HG02642 (cell line): ENCODE measurements at regions not wholly inside any gene's neighbourhood (a gene's known extent, or its start where the extent isn't known, plus 50 kb on each side); places are given as distances from the start of the nearest gene placed in this dataset.

Experiments used
- ATAC-seq: cut with Tn5 transposase; IDR thresholded peaks from one replicate; pipeline ENCODE4 v1.9.1; 2021; ENCODE audit warnings: mild to moderate bottlenecking; ENCODE audit not compliant: unreplicated experiment, poor library complexity

- ATAC-seq = no peak
Observed at GRCh38 chr4:31045151-31045550, 325.0 kb downstream of the PCDH7 start.

- ATAC-seq = no peak
Observed at GRCh38 chr4:31045724-31046318, 325.7 kb downstream of the PCDH7 start.

GRCh38 chr4:31051151-31051550, 331.0 kb downstream of the PCDH7 start:
- ATAC-seq = no peak

GRCh38 chr4:31051565-31051964, 331.4 kb downstream of the PCDH7 start:
- ATAC-seq = no peak

GRCh38 chr4:31052519-31052918, 332.4 kb downstream of the PCDH7 start:
- no peak for ATAC-seq

- no peak for ATAC-seq
Observed at GRCh38 chr4:31053451-31053850, 333.3 kb downstream of the PCDH7 start.

- no peak for ATAC-seq
Observed at GRCh38 chr4:31054295-31054694, 334.1 kb downstream of the PCDH7 start.

GRCh38 chr4:31058656-31059055, 338.5 kb downstream of the PCDH7 start:
- ATAC-seq = no peak

GRCh38 chr4:31059753-31060522, 339.8 kb downstream of the PCDH7 start:
- no peak for ATAC-seq

- no peak for ATAC-seq
Observed at GRCh38 chr4:31065086-31065485, 344.9 kb downstream of the PCDH7 start.

- ATAC-seq = no peak
Observed at GRCh38 chr4:31068257-31069075, 348.3 kb downstream of the PCDH7 start.

GRCh38 chr4:31069151-31069550, 349.0 kb downstream of the PCDH7 start:
- ATAC-seq = no peak

GRCh38 chr4:31071508-31072486, 351.6 kb downstream of the PCDH7 start:
- ATAC-seq = no peak

GRCh38 chr4:31075969-31076368, 355.8 kb downstream of the PCDH7 start:
- no peak for ATAC-seq

GRCh38 chr4:31078661-31079060, 358.5 kb downstream of the PCDH7 start:
- no peak for ATAC-seq

- no peak for ATAC-seq
Observed at GRCh38 chr4:31080887-31081286, 360.7 kb downstream of the PCDH7 start.

- ATAC-seq = no peak
Observed at GRCh38 chr4:31081366-31081765, 361.2 kb downstream of the PCDH7 start.

- ATAC-seq = no peak
Observed at GRCh38 chr4:31083456-31083855, 363.3 kb downstream of the PCDH7 start.

GRCh38 chr4:31084806-31085416, 364.7 kb downstream of the PCDH7 start:
- ATAC-seq = no peak

GRCh38 chr4:31085689-31086088, 365.5 kb downstream of the PCDH7 start:
- ATAC-seq = no peak
